GM18502 (cell line): ENCODE measurements at regions not wholly inside any gene's neighbourhood (a gene's known extent, or its start where the extent isn't known, plus 50 kb on each side); places are given as distances from the start of the nearest gene placed in this dataset.
"Not testable (repeated sequence)": the region's sequence is repeated elsewhere in the genome, so short reads cannot be mapped to it uniquely, and the experiment has no call there.

Source experiments
- ATAC-seq: cut with Tn5 transposase; IDR thresholded peaks from one replicate; pipeline ENCODE4 v1.9.1; 2021; ENCODE audit warnings: mild to moderate bottlenecking; ENCODE audit not compliant: unreplicated experiment, poor library complexity

DNA sequence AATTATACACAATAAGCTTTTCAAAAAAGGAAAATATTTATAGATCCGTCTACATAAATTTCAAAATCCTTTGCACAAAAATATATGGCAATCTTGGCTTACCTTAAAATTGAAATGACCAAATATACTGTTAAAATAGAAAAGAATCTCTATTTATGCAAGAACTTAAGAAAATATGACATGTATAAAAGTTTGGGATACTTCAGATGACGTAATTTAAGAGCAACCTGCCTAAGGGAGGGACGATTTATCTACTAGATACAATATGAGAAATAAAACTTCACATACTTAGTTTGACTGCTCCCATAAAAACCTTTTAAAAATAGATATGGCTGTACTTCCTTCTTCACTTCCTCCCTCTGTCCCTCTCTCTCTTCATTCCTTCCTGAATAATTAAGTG is 587.3 kb upstream of the SPRY2 start:
- no peak for ATAC-seq

DNA sequence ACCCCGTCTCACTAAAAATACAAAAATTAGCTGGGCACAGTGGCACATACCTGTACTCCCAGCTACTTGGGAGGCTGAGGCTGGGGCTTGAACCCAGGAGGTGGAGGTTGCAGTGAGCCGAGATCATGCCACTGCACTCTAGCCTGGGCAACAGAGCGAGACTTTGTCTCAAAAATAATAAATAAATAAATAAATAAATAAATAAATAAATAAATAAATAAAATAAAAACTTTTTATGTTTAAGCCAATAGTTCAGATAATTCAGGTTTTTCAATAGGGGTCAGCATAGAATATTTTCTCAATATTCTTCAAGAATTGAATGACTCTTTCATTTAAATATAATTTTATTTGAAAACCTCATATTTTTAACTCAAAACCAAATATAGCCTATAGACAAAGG is 585.1 kb upstream of the SPRY2 start:
- not testable (repeated sequence) for ATAC-seq

GRCh38 chr13:80924596-80924995 is 583.7 kb upstream of the SPRY2 start:
- ATAC-seq = no peak

GRCh38 chr13:80923907-80924306 is 583.0 kb upstream of the SPRY2 start:
- ATAC-seq = no peak

DNA sequence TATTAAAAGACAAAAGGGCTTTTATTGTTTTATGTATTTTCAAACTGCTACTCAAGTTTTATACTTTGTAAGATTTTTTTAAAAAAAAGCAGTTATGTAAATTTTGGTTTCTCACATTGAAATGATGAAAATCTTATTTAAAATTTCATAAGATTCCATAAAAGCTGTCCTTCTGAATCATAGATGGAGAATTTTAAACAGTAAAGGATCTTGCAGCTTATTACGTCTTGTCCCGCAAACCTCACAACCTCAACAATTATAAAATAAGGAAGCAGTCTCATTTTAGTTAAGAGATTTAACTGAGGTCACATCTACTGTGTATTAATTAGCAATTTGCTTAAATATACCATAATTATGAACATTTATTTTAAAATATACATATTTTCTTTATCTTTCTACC is 581.0 kb upstream of the SPRY2 start:
- ATAC-seq = no peak

DNA sequence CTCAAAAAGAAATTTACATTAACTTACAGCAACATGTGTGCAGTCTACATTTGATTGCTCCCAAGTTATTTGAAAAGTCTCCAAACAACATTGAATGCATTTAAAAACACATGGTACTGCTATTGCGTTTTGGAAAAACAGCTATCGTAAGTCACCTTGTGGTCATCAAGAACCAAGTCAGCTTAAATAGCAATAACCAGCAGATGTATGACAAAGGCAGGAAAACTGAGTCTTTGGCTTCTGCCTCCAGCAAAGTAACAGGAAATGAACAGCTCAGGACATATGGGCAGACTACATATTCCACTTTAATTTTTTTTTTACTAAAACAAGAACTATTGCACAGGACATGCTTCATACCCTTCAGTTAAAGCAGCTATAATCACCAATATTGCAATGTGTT is 580.6 kb upstream of the SPRY2 start:
- no peak for ATAC-seq

GRCh38 chr13:80906860-80907259 is 565.9 kb upstream of the SPRY2 start:
- ATAC-seq = no peak

DNA sequence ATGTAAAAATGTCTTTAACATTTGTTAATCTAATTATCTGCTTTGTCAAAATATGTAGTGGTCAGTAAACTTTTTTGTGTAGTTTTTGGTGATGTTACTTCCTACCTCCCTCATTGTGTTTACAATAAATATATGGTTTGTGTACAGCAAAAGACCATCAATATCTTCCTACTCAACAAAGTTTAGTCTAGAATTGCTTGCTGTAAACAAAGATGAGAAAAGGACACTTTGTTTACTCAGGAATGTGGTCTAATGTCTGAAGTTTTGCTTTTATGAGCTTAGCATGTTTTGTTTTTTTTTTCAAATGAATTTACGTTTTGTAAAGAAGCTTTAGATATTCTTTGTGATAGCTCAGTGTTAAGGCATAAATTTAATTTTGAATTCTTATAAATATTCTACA is 563.5 kb upstream of the SPRY2 start:
- ATAC-seq = no peak

- no peak for ATAC-seq
Measured at GRCh38 chr13:80903911-80904310, 563.0 kb upstream of the SPRY2 start.

GRCh38 chr13:80901530-80901929 is 560.6 kb upstream of the SPRY2 start:
- ATAC-seq = no peak

- ATAC-seq = no peak
Measured at GRCh38 chr13:80901111-80901510, 560.2 kb upstream of the SPRY2 start.

DNA sequence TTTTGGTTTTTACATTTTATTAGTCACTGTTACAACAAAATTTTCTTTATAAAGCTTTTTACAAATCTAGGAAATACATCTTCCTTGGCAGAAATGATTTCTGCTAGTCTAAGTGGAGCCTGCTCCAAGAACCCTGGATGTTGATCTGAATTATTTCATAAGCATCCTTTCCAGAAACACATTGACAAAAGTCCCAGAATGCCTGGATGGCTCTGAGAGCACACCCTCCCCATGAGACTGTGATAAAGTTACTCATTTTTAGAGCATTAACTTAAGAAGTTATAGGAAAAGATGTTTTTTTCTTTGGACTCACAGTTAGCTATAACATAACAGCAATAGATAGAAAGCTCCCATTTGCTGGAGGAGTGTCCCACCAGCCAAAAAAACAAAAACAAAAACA is 559.6 kb upstream of the SPRY2 start:
- no peak for ATAC-seq

GRCh38 chr13:80897641-80898040 is 556.7 kb upstream of the SPRY2 start:
- not testable (repeated sequence) for ATAC-seq

DNA sequence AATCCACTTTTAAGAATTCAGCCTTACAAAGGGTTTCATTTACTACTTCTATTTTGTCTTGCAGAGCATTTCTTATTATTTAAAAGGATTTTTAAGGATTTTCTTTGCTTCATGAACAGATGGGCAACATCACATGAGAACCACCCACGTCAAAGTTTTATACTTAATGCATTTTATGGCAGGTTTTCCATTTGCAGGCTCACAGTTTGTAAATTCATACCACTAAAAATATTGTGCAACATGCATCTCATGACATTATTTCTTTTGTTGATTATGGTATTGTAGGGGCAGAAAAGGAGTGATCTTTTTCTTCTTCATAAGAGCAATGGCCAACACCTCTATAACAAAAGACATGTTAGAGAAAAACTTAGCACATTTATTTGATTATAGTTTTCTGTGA is 554.0 kb upstream of the SPRY2 start:
- ATAC-seq = no peak

DNA sequence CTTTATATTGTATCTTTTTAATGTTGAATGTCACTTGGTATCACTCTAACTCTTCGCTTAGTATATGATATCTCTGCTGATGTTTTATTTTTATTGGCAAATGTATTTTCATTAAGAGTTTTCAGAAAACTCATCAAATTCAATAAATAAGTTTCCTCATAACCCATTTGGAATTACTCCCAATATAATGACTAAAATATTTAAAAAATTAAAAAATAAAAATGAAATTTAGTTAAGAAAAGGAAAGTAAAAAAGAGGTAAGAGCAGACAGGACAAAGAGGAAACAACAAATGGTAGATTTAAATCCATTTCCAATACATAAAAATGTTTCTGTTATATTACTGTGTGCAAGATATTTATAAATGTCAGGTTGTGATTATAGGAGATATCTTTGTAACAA is 548.9 kb upstream of the SPRY2 start:
- no peak for ATAC-seq

DNA sequence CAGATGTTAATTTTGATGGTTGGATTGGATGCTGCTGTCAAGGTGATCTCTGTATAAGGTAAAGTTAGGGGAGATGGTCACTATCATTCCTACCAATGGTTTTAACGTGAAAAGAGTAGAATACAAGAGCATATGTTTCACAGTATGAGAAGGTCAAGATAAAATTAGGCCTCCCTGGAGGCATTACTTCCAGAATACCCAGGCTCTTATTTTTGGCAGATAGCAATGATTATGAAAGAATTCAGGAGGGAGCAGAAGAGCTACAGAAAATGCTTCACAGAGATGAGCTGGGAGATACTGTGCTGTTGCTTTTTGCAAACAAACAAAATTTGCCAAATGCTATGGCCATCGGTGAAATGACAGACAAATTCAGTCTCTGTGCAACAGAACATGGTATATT is 547.5 kb upstream of the SPRY2 start:
- ATAC-seq = no peak

GRCh38 chr13:80884056-80884785 is 543.3 kb upstream of the SPRY2 start:
- ATAC-seq = no peak

- ATAC-seq = no peak
Measured at GRCh38 chr13:80883545-80883944, 542.6 kb upstream of the SPRY2 start.

DNA sequence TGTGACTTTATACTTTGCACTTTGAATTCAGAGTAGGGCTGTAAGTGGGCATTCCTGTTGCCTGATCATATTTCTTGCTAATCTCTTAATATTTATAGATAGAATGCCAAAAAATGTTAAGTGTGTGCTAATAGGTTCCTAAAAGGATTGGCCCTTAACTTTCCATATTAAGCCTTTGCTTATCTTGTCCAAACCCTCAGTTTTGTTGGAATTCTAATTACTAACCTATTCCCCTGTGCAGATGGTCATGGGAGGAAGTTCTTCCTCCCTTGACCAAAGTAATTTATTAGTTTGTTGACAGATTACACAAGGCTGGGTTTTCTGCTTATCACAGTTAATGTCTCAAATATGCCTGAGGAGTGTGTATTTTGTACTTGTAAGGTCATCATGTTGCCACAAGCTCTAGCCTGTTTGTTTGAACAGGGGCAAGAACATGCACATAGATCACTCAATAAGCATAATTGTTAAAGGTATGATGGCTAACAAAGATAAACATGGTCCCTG is 541.1 kb upstream of the SPRY2 start:
- ATAC-seq = no peak

DNA sequence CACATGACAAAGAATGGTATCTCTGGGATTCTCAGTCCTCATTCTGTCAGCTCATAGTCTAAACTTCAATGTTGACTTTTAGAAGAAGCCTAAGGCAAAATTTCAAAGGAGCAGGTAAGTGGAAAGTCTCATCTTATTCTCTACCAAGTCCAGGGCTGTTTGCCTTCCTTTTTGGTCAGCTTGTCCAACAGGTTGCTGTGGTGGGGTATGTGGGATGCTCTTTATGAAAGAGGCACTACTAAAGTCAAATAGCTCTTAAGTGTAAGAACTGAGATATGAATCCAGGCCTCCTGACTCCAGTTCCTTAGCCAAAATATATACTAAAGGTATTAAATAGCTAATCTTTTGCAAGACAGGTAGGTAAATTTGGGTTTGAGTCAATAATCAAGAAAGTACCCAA is 540.6 kb upstream of the SPRY2 start:
- ATAC-seq = no peak

- no peak for ATAC-seq
Measured at GRCh38 chr13:80881034-80881433, 540.1 kb upstream of the SPRY2 start.

DNA sequence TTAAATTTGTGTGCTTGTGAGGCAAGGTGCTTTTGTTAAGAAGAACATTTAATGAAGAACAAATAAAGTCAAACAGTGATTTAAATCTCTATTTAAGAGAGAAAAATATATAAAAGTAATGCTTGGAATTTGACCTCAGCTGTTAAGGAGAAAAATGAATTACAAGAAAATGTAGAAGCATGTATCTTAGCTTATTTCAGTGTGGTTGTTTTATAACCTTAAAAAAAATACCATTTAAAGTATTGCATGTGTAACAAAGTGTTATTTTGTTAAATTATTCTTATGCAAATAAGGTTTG is 537.0 kb upstream of the SPRY2 start:
- no peak for ATAC-seq
